Stimulated activated CD4-positive, alpha-beta T cell treated with anti-CD3 and anti-CD28 coated beads, Interleukin-15, amount 100 ng/mL, for 24 hours (primary cell): ENCODE measurements at regions not wholly inside any gene's neighbourhood (a gene's known extent, or its start where the extent isn't known, plus 50 kb on each side); places are given as distances from the start of the nearest gene placed in this dataset.
"Not testable (repeated sequence)": the region's sequence is repeated elsewhere in the genome, so short reads cannot be mapped to it uniquely, and the experiment has no call there.

Experiments used
- DNase-seq: peaks from one replicate; pipeline ENCODE4 v3.0.0-alpha.2; 2020

DNA sequence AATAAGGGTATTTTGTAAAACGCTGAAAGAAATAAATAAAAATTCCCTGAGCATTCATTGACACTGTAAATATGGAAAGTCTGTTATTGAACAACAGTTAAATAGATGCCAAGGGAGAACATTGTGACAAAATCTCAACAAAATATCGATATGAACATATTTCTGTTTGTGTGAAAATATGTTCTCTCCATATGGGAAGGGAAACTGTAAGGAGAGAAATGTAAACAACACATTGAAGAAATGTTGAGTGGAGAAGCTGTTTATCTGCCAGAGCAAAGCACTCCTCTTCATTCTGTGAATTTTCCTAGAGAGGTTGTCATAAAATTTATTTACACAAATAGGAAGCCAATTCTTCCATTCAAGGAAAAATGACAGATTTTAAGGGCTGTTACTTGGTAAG is 57.1 kb upstream of the EOMES start:
- no peak for DNase-seq

DNA sequence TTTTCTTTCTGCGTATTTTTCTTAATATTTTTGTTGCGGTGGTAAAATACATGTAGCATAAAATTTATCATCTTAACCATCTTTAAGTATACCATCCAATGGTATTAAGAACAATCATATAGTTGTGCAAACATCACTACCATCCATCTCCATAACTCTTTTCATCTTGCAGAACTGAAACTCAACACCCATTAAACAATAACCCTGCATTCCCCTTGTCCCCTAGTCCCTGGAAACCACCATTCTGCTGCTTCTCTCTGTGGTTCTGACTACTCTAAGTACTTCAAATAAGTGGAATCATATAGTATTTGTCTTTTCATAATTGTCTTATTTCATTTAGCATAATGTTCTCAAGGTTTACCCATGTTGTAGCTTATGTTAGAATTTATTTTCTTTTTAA is 67.3 kb upstream of the EOMES start:
- no peak for DNase-seq

DNA sequence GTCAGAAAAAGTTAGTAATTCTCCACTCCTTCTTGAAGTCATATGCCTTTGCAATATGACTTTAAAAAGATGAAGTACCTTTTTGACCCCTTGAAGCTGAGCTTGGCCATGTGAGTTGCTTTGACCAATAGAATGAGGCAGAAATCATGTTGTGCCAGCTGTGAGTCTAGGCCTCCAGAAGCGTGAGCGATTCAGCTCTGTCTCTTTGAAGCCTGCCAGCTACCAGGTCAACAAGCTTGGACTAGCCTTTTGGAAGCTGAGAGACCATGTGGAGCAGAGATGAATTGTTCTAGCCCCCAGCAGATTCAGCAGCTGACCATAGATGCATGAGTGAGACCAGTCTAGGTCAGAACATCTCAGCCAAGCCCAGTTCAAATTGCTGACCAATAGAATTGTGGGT is 69.8 kb upstream of the EOMES start:
- no peak for DNase-seq

DNA sequence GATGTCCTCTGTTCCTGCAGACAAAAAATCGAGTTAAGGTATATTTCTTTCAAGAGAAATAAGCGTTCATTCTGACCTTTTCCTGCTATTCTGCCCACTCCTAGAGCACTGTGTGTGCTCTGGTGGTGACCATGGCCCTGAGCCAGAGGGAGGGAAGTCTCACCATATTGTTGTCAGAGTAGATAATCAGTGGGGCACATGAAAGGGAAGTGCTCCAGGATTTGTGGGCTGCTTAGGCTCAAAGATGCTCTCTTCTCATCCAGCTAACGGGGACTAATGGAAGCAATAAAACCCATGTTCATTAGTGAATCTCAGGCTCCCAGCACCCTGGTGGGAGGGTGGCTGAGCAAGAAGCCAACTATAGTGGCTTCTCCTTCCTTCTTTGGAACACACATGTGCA is 70.7 kb upstream of the EOMES start:
- no peak for DNase-seq

DNA sequence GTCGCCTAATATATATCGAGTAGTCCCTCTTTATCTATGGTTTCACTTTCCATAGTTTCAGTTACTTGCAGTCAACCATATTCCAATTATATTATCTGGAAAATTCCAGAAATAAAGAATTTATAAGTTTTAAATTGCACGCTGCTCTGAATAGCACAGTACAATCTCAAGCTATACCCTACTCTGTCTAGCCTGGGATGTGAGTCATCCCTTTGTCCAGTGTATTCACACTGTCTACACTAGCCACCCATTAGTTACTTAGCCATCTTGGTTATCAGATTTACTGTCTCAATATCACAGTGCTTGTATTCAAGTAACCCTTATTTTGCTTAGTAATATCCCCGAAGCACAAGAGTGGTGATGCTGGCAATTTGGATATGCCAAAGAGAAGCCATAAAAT is 72.1 kb upstream of the EOMES start:
- DNase-seq = no peak

DNA sequence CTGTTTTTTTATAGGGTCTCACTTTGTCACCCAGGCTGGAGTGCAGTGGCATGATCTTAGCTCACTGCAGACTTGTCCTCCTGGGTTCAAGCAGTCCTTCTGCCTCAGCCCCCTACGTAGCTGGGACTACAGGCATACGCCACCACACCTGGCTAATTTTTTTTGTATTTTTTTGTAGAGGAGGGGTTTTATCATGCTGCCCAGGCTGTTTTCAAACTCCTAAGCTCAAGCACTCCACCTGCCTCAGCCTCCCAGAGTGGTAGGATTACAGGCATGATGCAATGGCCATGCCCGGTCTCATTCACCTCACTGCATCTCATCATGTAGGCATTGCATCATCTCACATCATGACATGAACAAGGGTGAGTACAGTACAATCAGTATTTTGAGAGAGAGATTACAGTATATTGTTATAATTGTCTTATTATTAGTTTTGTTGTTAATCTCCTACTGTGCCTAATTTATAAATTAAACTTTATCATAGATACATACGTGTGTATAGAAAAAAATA is 74.3 kb upstream of the EOMES start:
- no peak for DNase-seq

DNA sequence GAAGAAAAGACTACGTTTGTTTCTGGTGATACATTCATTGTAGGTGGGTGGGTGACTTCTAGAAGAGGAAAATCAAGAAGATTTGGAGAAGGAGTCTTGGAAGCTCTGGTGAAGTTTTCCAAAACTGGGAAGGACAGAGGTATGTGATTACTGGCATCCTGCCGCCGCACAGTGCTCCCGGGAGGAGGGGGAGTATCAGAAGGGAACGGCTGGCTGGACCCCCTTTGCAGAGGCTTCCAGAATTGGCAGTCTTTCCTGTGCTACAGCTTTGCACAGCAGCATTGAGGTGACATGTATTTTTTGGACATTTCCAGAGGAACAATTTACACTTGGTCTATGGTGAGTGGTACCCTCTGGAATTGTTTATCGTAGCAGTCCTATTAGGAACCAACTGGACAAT is 75.7 kb upstream of the EOMES start:
- DNase-seq = no peak

DNA sequence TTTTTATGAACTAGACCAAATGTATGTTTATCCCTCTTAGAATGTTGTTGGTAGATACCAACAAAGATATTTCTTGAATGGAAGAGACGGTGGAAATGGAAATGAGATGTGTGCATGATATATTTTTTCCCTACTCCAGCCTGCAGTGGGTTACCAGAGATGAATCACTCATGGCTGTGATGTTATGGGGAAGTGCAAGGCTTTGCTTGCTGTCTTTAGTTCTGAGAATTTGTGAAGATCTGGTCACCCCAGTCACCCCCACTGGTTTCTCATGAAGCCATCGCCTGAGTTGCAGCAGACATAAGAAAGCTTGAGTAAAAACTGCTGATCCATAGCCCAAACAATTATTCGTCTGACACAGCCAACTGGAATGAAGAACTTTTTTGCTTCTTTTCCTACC is 78.1 kb upstream of the EOMES start:
- no peak for DNase-seq

DNA sequence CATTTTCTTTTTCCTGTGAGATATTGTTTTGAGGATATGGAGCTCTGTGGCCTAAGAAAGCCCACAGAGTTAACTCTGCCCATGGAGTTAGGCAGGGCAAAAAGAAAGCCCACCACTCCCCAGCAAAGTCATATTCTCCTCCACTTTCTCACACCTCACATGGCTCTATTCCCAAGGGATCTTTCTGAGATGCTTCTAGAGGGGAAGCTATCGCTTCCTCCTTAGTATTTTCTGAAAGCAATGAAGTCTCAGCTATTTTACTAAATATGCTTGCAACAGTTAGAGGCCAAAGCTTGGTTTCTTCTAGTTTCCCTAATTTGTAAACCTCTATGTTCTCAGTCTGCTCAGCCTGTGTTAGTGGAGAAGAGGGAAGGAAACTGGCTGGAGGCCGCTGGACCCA is 80.3 kb upstream of the EOMES start:
- no peak for DNase-seq

DNA sequence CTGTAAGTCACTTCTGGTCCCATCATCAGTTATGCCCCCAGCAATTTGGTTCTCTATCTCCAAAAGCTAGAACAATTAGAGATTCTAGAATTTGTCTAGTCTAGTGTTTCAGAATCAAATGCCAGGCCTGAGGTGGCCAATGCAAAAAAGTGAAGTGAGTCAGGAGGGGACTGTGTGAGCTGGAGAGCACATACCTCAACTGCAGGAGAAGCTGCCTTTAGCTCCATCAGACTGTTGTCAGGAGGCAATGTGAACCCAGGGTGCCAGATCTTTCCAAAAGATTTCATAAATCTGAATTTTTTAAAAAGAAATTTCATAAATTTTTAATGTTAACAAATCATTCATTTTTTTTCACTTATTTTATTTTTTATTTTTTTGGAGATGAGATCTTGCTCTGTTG is 80.7 kb upstream of the EOMES start:
- no peak for DNase-seq

DNA sequence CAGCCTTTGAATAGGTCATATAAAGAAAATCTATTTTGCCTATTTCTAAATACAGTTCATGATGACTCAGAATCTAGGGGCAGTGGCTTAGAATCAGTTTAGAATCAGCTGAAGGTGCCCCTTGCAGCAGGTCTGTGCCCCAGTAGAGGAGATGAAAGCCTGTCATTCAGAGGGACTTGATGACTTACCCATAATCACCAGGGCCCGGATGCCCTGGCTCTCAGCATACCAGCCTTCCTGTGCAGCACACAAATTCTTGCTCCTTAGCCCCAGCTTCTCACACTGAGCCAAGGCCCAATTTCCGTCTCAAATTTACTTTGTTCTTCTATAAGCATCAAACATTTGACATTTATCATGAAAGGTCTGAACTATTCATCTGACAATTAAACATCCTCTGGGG is 83.2 kb upstream of the EOMES start:
- DNase-seq = no peak

DNA sequence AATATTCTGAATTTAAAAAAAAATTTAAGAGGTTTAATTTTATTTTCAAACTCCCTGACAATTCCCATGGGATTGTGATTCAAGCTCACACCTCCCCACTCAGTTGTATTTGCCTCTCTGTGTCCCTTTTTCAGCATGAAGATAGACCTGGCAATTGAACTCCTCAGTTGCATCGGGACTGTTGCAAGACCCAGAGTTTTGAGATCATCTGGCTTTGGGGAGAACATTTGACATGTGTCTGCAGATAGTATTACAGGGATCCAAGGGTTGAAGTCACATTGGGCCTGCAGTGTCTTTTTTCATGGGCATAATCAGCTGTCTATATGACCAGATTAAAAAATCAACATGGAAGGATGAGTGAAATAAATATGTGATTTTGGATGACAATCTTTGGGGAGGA is 91.1 kb upstream of the EOMES start:
- DNase-seq = no peak

DNA sequence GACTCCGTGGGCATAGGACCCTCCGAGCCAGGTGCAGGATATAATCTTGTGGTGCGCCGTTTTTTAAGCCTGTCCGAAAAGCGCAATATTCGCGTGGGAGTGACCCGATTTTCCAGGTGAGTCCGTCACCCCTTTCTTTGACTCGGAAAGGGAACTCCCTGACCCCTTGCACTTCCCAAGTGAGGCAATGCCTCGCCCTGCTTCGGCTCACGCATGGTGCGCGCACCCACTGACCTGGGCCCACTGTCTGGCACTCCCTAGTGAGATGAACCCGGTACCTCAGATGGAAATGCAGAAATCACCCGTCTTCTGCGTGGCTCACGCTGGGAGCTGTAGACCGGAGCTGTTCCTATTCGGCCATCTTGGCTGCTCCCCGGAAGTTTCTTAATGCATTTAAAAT is 99.5 kb upstream of the EOMES start:
- not testable (repeated sequence) for DNase-seq

DNA sequence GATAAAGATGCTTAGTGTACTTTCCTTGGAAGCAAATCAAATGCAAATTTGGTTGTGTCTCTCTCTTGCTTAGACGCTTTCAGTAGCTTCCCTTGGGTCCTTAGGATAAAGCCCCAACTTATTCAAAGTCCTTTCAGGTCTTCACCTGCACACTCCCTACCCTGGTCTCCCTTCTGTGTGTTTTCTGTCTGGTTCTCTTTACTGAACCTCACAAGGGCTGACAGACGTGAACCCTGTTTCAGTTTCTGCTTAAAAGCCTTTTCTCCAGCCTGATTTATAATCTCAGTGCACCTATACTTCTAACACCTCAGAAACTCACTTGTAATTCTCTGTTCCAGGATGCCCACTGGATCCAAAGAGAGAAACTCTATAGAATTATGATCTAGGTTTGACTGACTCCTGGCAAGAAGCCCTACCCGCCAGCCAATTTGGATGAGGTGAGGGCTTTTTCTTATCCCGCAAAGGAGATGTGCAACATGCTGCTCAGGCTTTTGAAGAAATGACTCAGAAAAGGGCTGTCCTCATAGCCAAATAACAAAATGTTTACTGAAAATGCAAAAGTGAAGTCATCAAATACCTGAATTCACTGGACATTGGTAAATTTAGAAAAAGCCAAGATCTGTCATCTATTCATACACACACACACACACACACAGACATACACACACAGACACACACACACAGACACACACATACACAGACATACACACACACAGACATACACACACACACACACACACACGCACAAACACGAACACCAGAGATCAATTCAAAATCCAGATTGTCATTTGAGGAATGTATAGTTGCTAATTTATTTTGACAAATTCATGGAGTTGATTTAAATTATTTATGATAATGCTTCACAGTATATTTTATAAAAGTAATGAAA is 102.4 kb upstream of the EOMES start:
- DNase-seq = no peak

DNA sequence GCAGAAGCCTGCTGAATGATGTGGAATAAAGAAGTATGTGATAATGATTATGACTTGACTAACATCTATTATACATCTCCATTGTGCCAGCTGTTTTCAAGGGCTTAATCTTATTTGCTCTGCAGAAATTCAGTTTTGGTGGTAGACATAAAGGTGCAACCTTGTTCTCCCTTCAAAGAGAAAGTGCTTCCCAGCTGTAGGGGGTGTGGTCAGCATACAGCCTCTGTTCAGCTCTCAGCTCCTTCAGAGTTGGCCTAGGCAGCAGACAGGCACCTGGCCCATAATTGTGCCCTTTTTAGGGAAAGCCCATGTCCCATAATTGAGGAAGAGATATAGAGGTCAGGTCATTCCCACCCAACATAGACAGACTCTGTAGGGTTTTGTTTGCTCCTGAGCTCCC is 104.3 kb upstream of the EOMES start:
- no peak for DNase-seq

DNA sequence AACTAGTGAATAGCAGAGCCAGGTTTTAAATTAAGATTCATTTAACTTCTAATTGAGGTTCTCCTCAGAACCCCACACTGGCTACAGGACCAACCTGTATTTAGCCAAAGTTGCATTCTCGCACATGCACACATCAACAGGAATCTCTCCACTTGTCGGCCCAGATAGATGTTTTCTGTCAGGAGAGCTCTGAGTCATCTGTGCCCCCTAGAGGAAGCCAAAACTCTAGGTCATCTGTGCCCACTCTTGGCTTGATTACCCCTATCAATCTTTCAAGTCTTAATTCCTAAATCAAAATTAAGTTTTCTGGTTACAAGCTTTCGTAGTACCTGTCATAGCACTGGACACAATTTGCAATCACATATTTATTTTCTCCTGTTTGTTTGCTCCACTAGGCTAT is 104.9 kb upstream of the EOMES start:
- DNase-seq = no peak

DNA sequence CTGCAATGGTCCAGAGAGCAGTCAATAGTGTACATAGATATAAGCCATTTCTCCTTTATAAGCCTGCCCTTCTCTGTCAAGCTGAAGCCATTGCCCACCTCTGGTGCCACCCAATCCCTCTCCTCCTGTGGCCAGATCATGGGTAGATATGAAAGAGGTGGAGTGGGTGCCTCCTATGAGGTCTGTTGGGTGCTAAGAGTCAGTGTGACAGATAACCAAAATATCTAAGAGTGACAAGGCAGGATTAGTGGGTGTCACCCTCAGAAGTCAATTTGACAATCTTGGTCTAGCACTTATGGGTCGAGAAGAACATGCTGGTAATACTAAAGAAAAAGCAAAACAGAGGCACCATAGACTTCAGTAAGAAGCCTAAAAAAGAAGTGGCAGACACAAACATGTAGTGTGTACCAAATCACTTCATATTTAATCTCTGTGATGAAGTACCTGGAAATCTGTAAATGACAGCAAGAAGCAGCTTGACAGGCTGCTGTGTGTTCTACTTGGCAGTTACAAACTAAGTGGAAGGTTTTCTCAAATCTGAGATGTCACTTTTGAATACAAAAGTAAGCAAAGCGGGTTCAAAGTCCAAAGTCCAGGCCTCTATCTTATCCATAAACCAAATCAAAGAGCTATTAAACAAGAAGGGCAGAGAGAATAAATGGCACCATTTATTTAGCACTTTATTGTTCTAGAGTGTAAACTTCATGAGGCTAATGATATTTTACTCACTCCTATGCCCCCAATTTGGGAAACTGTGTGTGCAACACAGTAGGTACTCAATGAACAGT is 118.9 kb upstream of the EOMES start:
- DNase-seq = no peak

DNA sequence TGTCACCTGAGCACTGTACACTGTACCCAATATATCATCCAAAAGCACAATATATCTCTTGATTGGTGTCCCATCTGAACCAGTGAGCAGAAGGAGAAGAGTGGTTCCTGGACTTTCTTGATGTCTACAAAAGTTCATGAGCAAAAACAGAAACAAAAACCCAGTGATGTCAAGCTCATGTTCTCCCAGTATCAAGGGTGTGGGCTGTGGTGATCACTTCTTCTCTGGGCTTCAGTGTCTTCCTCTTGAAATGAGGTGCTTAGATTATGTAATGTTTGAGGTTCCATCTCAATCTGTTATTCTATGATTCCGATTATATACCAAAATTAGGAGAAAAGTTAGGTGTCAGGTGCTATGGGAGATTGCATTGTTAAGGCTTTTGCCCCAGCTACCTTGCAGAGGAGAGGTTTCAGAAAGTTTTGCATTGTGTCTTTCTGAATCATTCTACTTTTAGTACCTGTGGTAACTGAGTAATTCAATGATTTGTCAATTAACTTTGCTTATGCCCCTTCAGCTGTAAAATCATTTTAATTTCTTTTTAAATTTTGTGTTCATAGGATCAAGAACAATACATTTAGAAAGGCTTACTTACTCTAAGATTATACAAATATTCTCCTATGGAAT is 122.0 kb upstream of the EOMES start:
- no peak for DNase-seq

DNA sequence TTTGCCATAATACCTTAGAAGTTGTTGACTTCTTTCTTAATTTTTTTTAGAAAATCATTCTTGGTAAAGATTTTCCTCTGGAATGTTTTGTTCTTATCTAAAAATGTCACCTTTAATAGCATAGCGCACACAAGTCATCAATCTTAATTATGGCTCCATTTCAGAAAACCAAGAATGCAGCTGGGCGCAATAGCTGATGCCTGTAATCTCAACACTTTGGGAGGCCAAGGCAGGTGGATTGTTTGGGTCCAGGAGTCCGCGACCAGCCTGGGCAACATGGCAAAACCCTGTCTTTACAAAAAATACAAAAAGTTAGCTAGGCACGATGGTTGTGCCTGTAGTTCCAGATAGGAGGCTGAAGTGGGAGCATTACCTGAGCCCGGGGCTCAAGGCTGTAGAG is 125.6 kb upstream of the EOMES start:
- DNase-seq = no peak

DNA sequence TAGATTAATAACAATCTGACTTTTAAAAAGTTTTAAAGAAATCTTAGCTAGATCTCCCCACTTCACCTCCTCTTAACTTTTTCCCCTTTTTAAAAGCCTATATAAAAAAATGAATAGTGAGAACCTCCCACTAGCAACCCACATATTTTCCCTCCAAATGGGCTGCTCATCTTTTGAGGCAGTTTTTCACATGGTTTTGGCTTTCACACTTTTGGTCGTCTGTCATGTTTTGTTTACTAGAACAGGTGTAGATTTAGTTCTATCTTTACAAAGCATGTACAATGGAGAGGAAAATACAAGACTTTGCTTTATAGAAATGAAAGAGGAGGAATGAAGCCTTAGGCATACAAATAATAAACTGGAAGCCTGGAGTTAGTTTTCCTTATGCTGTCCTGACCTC is 126.7 kb upstream of the EOMES start:
- no peak for DNase-seq

DNA sequence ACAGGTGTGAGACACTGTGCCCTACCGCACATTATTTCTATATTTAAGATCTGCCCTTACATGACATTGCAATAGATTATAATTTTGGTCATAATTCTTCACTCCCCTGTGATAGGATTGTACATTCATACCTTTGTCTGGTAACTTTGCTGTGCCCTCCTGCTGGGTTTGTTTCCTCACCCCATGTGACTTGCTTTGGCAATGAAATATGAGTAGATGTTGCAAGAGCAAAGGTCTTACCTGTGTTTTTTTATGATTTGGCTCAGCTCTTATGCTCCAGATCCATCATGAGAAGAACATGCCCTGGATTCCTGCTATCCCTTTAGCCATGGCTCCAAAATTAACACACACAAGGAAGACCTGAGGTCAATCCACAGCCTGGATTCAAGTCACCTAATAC is 137.7 kb upstream of the EOMES start:
- DNase-seq = no peak

DNA sequence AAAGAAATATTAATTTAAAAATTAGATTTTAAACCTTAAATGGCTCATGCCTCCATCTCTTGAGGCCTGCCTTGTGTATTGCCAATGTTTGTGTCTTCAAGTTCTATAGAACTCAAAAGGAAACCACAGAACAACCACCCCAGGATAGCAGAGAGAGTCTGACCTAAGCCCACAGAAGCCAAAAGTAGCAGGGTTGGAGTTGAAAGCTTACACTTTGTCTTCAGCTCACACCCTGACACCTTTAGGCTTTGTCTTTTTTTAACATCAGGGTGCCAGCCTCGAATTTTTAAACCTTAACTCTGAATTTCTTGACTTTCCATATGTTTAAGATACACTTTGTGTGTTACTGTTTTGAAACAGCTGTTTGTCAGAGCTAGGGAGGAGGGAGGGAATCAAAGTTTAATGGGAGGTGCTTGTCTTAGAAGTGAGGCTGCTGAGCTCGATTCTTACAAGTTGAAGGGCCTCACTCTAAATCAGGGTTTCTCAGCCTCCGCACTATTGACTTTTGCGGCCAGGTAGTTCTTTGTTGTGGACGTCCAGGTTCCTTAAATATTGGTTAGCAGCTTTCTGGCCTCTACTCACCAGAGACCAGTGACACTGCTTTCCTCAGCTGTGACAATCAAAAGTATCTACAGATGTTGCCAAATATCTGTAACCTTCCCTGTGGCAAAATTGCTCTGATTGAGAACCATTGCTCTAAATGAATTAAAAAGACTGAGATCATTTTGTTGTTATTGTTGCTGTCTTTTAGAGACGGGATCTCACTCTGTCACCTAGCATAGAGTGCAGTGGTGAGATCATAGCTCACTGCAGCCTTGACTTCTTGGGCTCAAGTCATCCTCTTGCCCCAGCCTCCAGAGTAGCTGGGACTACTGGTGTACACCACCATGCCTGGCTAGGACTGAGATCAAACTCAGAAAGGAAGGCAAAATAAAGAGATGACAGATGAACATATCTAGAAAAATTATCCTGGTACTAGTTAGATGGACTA is 139.2 kb upstream of the EOMES start:
- DNase-seq = no peak

DNA sequence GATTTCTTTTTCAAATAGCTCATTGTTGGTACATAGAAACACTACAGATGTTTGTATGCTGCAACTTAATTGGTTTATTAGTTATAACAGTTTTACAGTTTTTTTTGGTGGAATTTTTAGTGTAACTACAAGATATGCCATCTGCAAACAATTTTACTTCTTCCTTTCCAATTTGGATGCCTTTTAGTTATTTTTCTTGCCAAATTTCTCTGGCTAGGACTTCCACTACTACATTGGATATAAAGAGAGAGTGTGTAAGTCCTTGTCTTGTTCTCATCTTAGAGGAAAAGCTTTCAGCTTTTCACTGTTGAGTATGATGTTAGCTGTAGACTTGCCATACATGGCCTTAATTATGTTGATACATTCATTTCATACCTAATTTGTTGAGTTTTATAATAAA is 143.6 kb upstream of the EOMES start:
- DNase-seq = no peak
